ENCODE measurements at regions not wholly inside any gene's neighbourhood (a gene's known extent, or its start where the extent isn't known, plus 50 kb on each side); places are given as distances from the start of the nearest gene placed in this dataset.

- Histone ChIP-seq H3K9me1 (ENCODE audit: control insufficient read depth, insufficient read depth, low read length) (no peaks in the 10 kb centered on the region), H3K9ac (ENCODE audit: insufficient read depth in 1 of 2, low read depth in 2 of 2, low read length in 2 of 2) (no peak overlapping the region), H3K4me1 (replicated peaks in 1 of 2; ENCODE audit: control insufficient read depth in 2 of 2, insufficient read depth in 2 of 2, low read length in 2 of 2) (no peaks in the 10 kb centered on the region), H3K9me3 (replicated peaks; ENCODE audit: control insufficient read depth, insufficient read depth, low read depth, low read length) (no peaks in the 10 kb centered on the region), H3K36me3 (ENCODE audit: control insufficient read depth, insufficient read depth, low read length) (no peaks in the 10 kb centered on the region), H3K4me2 (ENCODE audit: insufficient read depth, low read length) (no peak overlapping the region), H3K4me3 (no peak overlapping the region), H3K27ac (ENCODE audit: extremely low read depth, low read depth, low read length) (no peak overlapping the region), H4K20me1 (replicated peaks; ENCODE audit: control insufficient read depth, insufficient read depth, low read length) (no peaks in the 10 kb centered on the region), H3K79me2 (ENCODE audit: control insufficient read depth, insufficient read depth, low read length) (no peaks in the 10 kb centered on the region), H3K27me3 (ENCODE audit: control insufficient read depth in 2 of 2, insufficient read depth in 2 of 2, low read length in 2 of 2) (no peaks in the 10 kb centered on the region), H2AFZ (ENCODE audit: low read depth, low read length) (no peak overlapping the region)
- DNase-seq (ENCODE audit: extremely low read depth in 1 of 4, low spot score in 3 of 4) (no peak), ATAC-seq (no peak), FAIRE-seq (no peak)
- ChIA-PET POLR2A (interaction anchor here (1.1 kb wide), 1 partner anchor 11 kb away, joined by 3 read pairs; no protein-coding TSS in a partner anchor), CTCF (ENCODE audit: low intra/inter-chr PET ratio) (no interaction called here)
- TF ChIP-seq MEIS2 (IDR thresholded peaks at IDR 0.05; ENCODE audit: partially characterized antibody): no peak
- TF ChIP-seq POLR3A (IDR thresholded peaks at IDR 0.05; ENCODE audit: borderline replicate concordance, extremely low read depth, insufficient read depth, insufficient read length): no peak
- TF ChIP-seq ZFP36 (IDR thresholded peaks at IDR 0.05; ENCODE audit: low read depth, low read length, partially characterized antibody): no peak
- no peak for TF ChIP-seq NFIX (CRISPR knock-in tag; IDR thresholded peaks at IDR 0.05; ENCODE audit: low read depth)
- TF ChIP-seq HDAC2 (IDR thresholded peaks at IDR 0.05): no peak
- TF ChIP-seq, protein P1, sequence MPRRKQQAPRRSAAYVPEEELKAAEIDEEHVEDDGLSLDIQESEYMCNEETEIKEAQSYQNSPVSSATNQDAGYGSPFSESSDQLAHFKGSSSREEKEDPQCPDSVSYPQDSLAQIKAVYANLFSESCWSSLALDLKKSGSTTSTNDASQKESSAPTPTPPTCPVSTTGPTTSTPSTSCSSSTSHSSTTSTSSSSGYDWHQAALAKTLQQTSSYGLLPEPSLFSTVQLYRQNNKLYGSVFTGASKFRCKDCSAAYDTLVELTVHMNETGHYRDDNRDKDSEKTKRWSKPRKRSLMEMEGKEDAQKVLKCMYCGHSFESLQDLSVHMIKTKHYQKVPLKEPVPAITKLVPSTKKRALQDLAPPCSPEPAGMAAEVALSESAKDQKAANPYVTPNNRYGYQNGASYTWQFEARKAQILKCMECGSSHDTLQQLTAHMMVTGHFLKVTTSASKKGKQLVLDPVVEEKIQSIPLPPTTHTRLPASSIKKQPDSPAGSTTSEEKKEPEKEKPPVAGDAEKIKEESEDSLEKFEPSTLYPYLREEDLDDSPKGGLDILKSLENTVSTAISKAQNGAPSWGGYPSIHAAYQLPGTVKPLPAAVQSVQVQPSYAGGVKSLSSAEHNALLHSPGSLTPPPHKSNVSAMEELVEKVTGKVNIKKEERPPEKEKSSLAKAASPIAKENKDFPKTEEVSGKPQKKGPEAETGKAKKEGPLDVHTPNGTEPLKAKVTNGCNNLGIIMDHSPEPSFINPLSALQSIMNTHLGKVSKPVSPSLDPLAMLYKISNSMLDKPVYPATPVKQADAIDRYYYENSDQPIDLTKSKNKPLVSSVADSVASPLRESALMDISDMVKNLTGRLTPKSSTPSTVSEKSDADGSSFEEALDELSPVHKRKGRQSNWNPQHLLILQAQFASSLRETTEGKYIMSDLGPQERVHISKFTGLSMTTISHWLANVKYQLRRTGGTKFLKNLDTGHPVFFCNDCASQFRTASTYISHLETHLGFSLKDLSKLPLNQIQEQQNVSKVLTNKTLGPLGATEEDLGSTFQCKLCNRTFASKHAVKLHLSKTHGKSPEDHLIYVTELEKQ (CRISPR knock-in tag; IDR thresholded peaks at IDR 0.05): no peak
- TF ChIP-seq BRD9 (IDR thresholded peaks at IDR 0.05; ENCODE audit: low read depth, partially characterized antibody): no peak
- TF ChIP-seq RERE (CRISPR knock-in tag; IDR thresholded peaks at IDR 0.05; ENCODE audit: borderline replicate concordance): no peak
- 1% methylated on average over 3 of the region's 3 CpGs for WGBS (ENCODE audit: insufficient coverage, low coverage, missing lambda C conversion rate)
- in situ Hi-C loops (cut with MboI): no loop called here
- intact Hi-C loops (cut with micrococcal nuclease): no loop called here
- no TSS peak for BruUV-seq (replicated peaks)
Observed at GRCh38 chr10:60595852-60596251, 182.4 kb upstream of the CDK1 start.
